ENCODE measurements at regions not wholly inside any gene's neighbourhood (a gene's known extent, or its start where the extent isn't known, plus 50 kb on each side); places are given as distances from the start of the nearest gene placed in this dataset.
"Not testable (repeated sequence)": the region's sequence is repeated elsewhere in the genome, so short reads cannot be mapped to it uniquely, and the experiment has no call there.

- DNase-seq = no peak
Observed at GRCh38 chr5:124538931-124539330, 207.5 kb downstream of the ZNF608 start.

GRCh38 chr5:124538191-124538590, 208.2 kb downstream of the ZNF608 start:
- DNase-seq = no peak

GRCh38 chr5:124537522-124537921, 208.9 kb downstream of the ZNF608 start:
- DNase-seq = no peak

- no peak for DNase-seq
Observed at GRCh38 chr5:124537107-124537506, 209.3 kb downstream of the ZNF608 start.

- no peak for DNase-seq
Observed at GRCh38 chr5:124536333-124536732, 210.1 kb downstream of the ZNF608 start.

- DNase-seq = no peak
Observed at GRCh38 chr5:124530916-124531315, 215.5 kb downstream of the ZNF608 start.

- no peak for DNase-seq
Observed at GRCh38 chr5:124528838-124529237, 217.6 kb downstream of the ZNF608 start.

GRCh38 chr5:124527220-124527991, 219.0 kb downstream of the ZNF608 start:
- DNase-seq = no peak

- DNase-seq = not testable (repeated sequence)
Observed at GRCh38 chr5:124526079-124526478, 220.4 kb downstream of the ZNF608 start.

- DNase-seq = no peak
Observed at GRCh38 chr5:124524552-124525232, 221.7 kb downstream of the ZNF608 start.

GRCh38 chr5:124523897-124524296, 222.5 kb downstream of the ZNF608 start:
- DNase-seq = no peak

GRCh38 chr5:124522992-124523391, 223.4 kb downstream of the ZNF608 start:
- DNase-seq = no peak

- no peak for DNase-seq
Observed at GRCh38 chr5:124521461-124522230, 224.8 kb downstream of the ZNF608 start.

GRCh38 chr5:124519396-124519795, 227.0 kb downstream of the ZNF608 start:
- DNase-seq = no peak

- DNase-seq = no peak
Observed at GRCh38 chr5:124516567-124516966, 229.9 kb downstream of the ZNF608 start.

- DNase-seq = peak; percentile 19
Observed at GRCh38 chr5:124515497-124516245, 230.8 kb downstream of the ZNF608 start.

GRCh38 chr5:124514956-124515355, 231.5 kb downstream of the ZNF608 start:
- peak; percentile 8 for DNase-seq

GRCh38 chr5:124512952-124513632, 233.3 kb downstream of the ZNF608 start:
- DNase-seq = no peak

GRCh38 chr5:124512236-124512635, 234.2 kb downstream of the ZNF608 start:
- no peak for DNase-seq

GRCh38 chr5:124511791-124512190, 234.6 kb downstream of the ZNF608 start:
- no peak for DNase-seq

GRCh38 chr5:124507688-124508087, 238.8 kb downstream of the ZNF608 start:
- no peak for DNase-seq

Data from NCI-H345 (cell line).